ENCODE measurements at regions not wholly inside any gene's neighbourhood (a gene's known extent, or its start where the extent isn't known, plus 50 kb on each side); places are given as distances from the start of the nearest gene placed in this dataset.

DNA sequence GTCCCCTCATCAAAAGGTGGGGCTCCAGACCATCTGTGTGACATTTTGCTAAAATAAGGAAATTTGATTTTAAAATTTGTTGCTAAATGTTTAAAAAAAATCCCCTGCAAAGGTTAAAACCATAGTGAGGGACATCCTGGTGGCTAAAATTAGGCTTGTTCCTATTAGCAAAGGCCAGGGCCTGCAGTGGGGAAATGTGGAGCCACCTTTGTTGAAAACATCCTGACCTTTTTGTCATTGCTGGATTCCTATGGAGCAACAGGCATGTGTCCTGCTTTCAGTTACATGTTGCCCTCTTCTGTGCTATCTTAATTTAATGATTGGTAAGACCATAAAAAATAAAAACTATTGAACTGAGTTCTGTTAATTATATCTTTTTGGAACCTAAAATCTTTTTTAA, 524.3 kb downstream of the KCTD12 start:
- Mint-ChIP-seq H3K4me1 (ENCODE audit: low read depth) (no peaks in the 10 kb centered on the region), H3K4me3 (no peak overlapping the region), H3K27me3 (no peaks in the 10 kb centered on the region), H3K9me3 (no peaks in the 10 kb centered on the region), H3K27ac (no peak overlapping the region), H3K36me3 (no peaks in the 10 kb centered on the region)
- CTCF ChIA-PET, result no interaction called here
- no peak for DNase-seq
- intact Hi-C loops (cut with micrococcal nuclease), result no loop called here
- POLR2A ChIA-PET, result no interaction called here

DNA sequence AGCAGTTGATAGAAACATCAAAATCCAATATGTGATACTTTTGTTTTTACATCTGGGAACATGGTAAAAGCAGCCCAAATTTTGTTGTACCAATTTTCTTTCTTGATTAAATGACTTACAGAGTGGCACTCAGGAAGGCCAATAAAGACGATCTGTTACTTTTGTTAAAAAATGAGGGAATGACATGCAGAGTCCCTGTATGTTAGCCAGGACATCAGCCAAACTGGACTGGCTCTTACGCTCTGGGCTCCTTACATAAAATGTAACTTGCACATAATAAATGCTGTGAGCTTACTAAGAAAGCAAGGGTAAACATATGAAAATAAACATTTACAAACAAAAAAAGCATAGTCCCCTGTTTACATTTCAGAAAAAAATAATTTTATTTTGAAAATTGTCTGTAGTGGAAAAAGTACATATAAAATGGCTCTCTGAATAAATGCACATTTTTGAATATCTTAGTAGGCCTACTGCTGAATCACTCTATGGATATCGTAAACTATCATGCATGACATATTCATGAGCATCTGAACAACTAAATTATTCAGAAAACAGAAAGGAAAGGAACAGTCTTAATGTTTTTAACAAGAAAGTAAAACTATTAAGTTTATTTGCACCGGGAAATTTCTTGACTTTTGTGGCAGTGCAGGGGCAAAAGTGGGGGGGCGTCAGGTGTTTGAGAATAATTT, 534.5 kb downstream of the KCTD12 start:
- Mint-ChIP-seq H3K4me3 (no peak overlapping the region), H3K27ac (no peak overlapping the region), H3K9me3 (no peaks in the 10 kb centered on the region), H3K36me3 (no peaks in the 10 kb centered on the region), H3K27me3 (no peaks in the 10 kb centered on the region), H3K4me1 (ENCODE audit: low read depth) (no peaks in the 10 kb centered on the region)
- no peak for DNase-seq
- ChIA-PET CTCF (no interaction called here), POLR2A (no interaction called here)
- intact Hi-C loops (cut with micrococcal nuclease), result no loop called here

GRCh38 chr13:76350399-76350798, 535.8 kb downstream of the KCTD12 start:
- intact Hi-C loops (cut with micrococcal nuclease), result no loop called here
- CTCF ChIA-PET, result no interaction called here
- Mint-ChIP-seq H3K36me3 (no peaks in the 10 kb centered on the region), H3K4me3 (no peak overlapping the region), H3K9me3 (no peaks in the 10 kb centered on the region), H3K27ac (no peak overlapping the region), H3K4me1 (ENCODE audit: low read depth) (no peaks in the 10 kb centered on the region), H3K27me3 (no peaks in the 10 kb centered on the region)
- POLR2A ChIA-PET, result no interaction called here
- no peak for DNase-seq

DNA sequence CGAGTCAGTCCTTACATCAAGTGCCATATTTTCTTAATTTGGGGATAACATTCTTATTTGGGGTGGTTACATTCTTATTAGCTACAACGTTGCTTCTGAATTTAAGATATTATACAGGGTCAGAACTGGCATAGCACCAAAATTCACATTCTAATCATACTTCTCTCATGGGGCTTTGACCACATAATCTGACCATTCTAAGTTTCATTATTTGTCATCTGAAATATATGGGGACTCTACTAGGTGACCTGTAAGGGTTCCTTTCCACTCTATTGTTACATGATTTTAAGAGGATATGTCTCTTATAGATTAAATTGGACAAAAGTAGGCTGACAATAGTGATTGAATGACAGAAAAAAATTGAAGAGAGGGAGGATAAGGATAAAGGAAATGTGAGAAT, 536.5 kb downstream of the KCTD12 start:
- no peak overlapping the region for H3K27ac Mint-ChIP-seq
- no peak overlapping the region for H3K4me3 Mint-ChIP-seq
- POLR2A ChIA-PET, result interaction anchor here (0.6 kb wide), 1 partner anchor 1427 kb away, joined by 4 read pairs; no protein-coding TSS in a partner anchor
- CTCF ChIA-PET, result no interaction called here
- DNase-seq, result no peak
- no peaks in the 10 kb centered on the region for H3K4me1 Mint-ChIP-seq (ENCODE audit: low read depth)
- no peaks in the 10 kb centered on the region for H3K27me3 Mint-ChIP-seq
- H3K36me3 Mint-ChIP-seq, result no peaks in the 10 kb centered on the region
- H3K9me3 Mint-ChIP-seq, result peaks cover 5% of the 10 kb centered on the region
- intact Hi-C loops (cut with micrococcal nuclease), result no loop called here

DNA sequence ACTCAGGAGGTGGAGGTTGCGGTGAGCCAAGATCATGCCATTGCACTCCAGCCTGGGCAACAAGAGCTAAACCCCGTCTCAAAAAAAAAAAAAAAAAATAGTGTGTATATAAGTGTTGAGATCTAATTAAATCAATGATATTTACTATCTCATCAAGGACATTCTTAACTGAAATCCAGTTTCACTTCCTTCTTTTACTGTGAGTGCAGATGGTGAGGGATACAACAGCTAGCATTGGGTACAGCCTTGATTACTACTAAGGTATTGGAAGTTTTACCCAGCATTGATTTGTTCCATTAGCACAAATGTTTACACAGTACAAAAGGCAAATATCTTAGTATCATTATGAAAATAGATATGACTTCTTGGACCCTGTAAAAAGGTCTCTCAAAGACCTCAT, 546.6 kb downstream of the KCTD12 start:
- intact Hi-C loops (cut with micrococcal nuclease), result no loop called here
- H3K27me3 Mint-ChIP-seq, result peaks cover 1% of the 10 kb centered on the region
- POLR2A ChIA-PET, result no interaction called here
- H3K36me3 Mint-ChIP-seq, result no peaks in the 10 kb centered on the region
- DNase-seq, result no peak
- peaks cover under 1% of the 10 kb centered on the region for H3K9me3 Mint-ChIP-seq
- no peak overlapping the region for H3K4me3 Mint-ChIP-seq
- CTCF ChIA-PET, result no interaction called here
- H3K4me1 Mint-ChIP-seq (ENCODE audit: low read depth), result no peaks in the 10 kb centered on the region
- H3K27ac Mint-ChIP-seq, result no peak overlapping the region

- H3K9me3 Mint-ChIP-seq, result no peaks in the 10 kb centered on the region
- POLR2A ChIA-PET, result no interaction called here
Measured at GRCh38 chr13:76338003-76338402, 548.2 kb downstream of the KCTD12 start.

DNA sequence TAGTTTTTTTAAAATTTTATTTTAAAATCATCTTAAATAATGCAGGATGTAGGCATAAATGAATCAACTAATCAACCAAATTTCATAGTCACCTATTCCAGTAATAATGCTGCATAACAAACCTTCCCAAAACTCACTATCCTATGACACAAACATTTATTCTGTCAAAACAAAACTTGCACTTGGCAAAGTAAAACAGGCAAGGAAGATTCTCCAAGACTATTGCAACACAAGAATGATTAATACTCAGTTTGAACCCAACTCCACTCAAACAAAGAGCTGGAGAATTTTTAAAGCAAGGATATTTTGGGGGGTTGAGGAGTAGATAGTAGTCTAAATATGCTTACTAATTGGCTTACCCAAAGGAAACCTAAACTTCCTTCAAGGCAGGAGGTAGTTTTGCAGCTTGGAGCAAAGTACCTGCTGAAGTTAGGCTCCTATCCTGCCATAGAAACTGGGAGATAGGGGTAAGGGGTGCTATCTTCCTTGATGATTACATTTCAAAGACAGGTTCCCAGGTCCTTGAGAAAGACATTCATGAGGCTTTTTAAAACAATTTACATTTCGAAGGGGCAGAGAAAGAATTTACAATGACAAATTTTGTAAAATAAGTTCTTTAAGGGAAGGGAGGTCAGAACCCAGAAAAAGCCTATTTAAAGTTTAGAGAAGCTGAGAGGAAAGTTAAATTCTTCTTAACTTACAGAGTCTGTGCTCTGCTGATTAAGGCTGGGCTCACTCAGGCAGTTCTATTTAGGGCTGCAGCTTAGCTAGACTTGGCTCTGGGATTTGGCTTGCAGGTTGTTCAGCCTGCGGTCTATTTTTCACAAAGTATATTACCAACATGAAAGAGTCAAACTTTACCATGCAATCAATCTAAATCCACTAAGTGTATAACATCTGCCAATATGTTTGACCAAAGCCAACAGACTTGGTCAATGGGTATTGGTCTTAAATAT, 549.0 kb downstream of the KCTD12 start:
- no peak for DNase-seq
- Mint-ChIP-seq H3K27ac (no peak overlapping the region), H3K4me3 (no peak overlapping the region), H3K9me3 (no peaks in the 10 kb centered on the region), H3K4me1 (ENCODE audit: low read depth) (no peaks in the 10 kb centered on the region), H3K27me3 (no peaks in the 10 kb centered on the region), H3K36me3 (no peaks in the 10 kb centered on the region)
- CTCF ChIA-PET, result no interaction called here
- POLR2A ChIA-PET, result no interaction called here
- intact Hi-C loops (cut with micrococcal nuclease), result no loop called here

More at GRCh38 chr13:76338003-76338402, 548.2 kb downstream of the KCTD12 start:
- Mint-ChIP-seq H3K27ac (no peak overlapping the region), H3K36me3 (no peaks in the 10 kb centered on the region), H3K27me3 (no peaks in the 10 kb centered on the region), H3K4me1 (ENCODE audit: low read depth) (no peaks in the 10 kb centered on the region), H3K4me3 (no peak overlapping the region)
- intact Hi-C loops (cut with micrococcal nuclease), result no loop called here
- no peak for DNase-seq
- CTCF ChIA-PET, result no interaction called here

- H3K27ac Mint-ChIP-seq, result no peak overlapping the region
- H3K36me3 Mint-ChIP-seq, result no peaks in the 10 kb centered on the region
- intact Hi-C loops (cut with micrococcal nuclease), result no loop called here
- no peaks in the 10 kb centered on the region for H3K9me3 Mint-ChIP-seq
- H3K27me3 Mint-ChIP-seq, result no peaks in the 10 kb centered on the region
- H3K4me1 Mint-ChIP-seq (ENCODE audit: low read depth), result no peaks in the 10 kb centered on the region
- CTCF ChIA-PET, result no interaction called here
- H3K4me3 Mint-ChIP-seq, result no peak overlapping the region
- DNase-seq, result no peak
- POLR2A ChIA-PET, result no interaction called here
Measured at GRCh38 chr13:76335463-76335862, 550.7 kb downstream of the KCTD12 start.

GRCh38 chr13:76331943-76332712, 554.1 kb downstream of the KCTD12 start:
- Mint-ChIP-seq H3K36me3 (no peaks in the 10 kb centered on the region), H3K4me3 (no peak overlapping the region), H3K27ac (no peak overlapping the region), H3K4me1 (ENCODE audit: low read depth) (no peaks in the 10 kb centered on the region), H3K27me3 (no peaks in the 10 kb centered on the region), H3K9me3 (no peaks in the 10 kb centered on the region)
- intact Hi-C loops (cut with micrococcal nuclease), result no loop called here
- ChIA-PET POLR2A (no interaction called here), CTCF (no interaction called here)
- DNase-seq, result no peak

DNA sequence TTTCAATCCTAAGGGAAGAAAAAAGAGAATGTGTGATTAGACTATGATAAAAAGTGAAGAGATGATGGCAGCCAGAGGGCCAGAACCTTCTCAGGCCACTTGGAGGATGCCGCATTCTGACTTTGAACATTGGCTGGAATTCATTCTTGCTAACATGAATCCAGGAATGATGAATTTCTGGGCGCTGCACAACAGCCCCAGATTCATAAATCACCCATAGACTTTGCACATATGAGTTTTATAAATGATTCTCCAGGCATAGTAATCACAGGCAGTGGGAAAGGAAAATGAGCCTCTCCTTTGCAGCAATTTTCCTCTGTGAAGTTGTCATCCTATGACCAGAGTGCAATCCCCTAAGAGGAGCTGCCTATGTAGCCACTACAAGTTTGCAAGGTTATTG, 555.4 kb downstream of the KCTD12 start:
- no peaks in the 10 kb centered on the region for H3K9me3 Mint-ChIP-seq
- H3K4me1 Mint-ChIP-seq (ENCODE audit: low read depth), result no peaks in the 10 kb centered on the region
- DNase-seq, result no peak
- H3K36me3 Mint-ChIP-seq, result no peaks in the 10 kb centered on the region
- ChIA-PET POLR2A (no interaction called here), CTCF (no interaction called here)
- intact Hi-C loops (cut with micrococcal nuclease), result no loop called here
- no peak overlapping the region for H3K27ac Mint-ChIP-seq
- H3K4me3 Mint-ChIP-seq, result no peak overlapping the region
- no peaks in the 10 kb centered on the region for H3K27me3 Mint-ChIP-seq

DNA sequence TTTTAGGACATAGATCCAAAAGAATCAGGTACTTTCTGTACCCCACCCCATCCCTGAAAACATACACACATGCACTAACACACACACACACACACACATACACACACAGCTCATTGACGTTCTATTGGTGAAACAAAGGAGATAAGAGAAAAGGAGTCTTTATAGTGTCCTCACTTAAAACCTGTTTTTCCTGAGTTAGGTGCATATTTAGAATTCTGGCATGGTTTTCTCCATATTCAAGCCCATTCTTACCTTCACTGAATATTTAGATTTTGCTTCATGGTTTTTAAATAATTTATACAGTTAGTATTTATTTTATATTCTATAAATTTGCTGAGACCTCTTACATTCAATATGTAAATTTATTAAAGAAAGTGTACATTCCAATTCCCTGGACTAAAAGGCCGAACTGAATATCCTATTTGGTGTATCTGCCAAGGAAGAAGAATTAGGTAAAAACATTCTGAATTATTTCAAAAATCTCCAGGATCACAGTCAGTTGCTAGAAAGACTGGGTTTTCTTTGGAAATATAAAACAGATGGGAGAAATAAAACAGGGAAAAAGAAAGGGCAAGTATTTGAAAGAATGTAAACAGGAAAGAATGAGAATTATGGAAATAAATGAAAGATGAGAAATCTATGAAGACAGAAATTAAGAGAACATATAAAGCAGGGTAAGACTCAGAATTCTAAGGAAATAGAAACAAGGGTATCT, 556.2 kb downstream of the KCTD12 start:
- ChIA-PET POLR2A (no interaction called here), CTCF (no interaction called here)
- no peaks in the 10 kb centered on the region for H3K27me3 Mint-ChIP-seq
- no peaks in the 10 kb centered on the region for H3K9me3 Mint-ChIP-seq
- DNase-seq, result no peak
- H3K27ac Mint-ChIP-seq, result no peak overlapping the region
- H3K36me3 Mint-ChIP-seq, result no peaks in the 10 kb centered on the region
- no peak overlapping the region for H3K4me3 Mint-ChIP-seq
- intact Hi-C loops (cut with micrococcal nuclease), result no loop called here
- no peaks in the 10 kb centered on the region for H3K4me1 Mint-ChIP-seq (ENCODE audit: low read depth)

DNA sequence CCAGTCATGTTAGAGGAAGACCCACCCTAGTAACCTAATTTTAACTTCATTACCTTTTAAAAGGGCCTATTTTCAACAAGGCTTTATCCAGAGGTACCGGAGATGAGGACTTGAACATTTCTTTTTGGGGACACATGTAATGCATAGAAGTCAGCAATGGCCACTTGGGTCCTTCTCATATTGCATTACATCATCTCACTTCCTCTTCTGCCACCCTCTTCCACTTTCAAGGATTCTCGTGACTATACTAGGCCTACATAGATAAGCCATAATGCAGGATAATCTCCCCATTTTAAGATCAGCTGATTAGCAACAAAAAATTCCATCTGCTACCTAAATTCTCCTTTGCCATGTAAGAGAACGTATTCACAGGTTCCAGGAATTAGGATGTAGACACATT, 557.2 kb downstream of the KCTD12 start:
- no peaks in the 10 kb centered on the region for H3K36me3 Mint-ChIP-seq
- ChIA-PET CTCF (no interaction called here), POLR2A (no interaction called here)
- no peak overlapping the region for H3K27ac Mint-ChIP-seq
- no peaks in the 10 kb centered on the region for H3K27me3 Mint-ChIP-seq
- H3K9me3 Mint-ChIP-seq, result no peaks in the 10 kb centered on the region
- intact Hi-C loops (cut with micrococcal nuclease), result no loop called here
- no peak for DNase-seq
- H3K4me3 Mint-ChIP-seq, result no peak overlapping the region
- no peaks in the 10 kb centered on the region for H3K4me1 Mint-ChIP-seq (ENCODE audit: low read depth)
